Activated T-helper 1 cell treated with anti-CD3 and anti-CD28 coated beads, Interleukin-12 subunit alpha, Interleukin-12 subunit beta, Interleukin-2, Interleukin-4 antibody, amounts not matched to agents 30 ng/mL and 10 ng/mL and 1 ng/mL, durations not matched to agents 14 hours and 24 hours and 36 hours (primary cell): ENCODE measurements at regions not wholly inside any gene's neighbourhood (a gene's known extent, or its start where the extent isn't known, plus 50 kb on each side); places are given as distances from the start of the nearest gene placed in this dataset.

Source experiments
- DNase-seq: peaks from one replicate; pipeline ENCODE4 v3.0.0; 2021; ENCODE audit warnings: low spot score
- H3K27ac Mint-ChIP-seq: one replicate; pipeline ENCODE4 v1.8.0; 2021; ENCODE audit warnings: mild to moderate bottlenecking, mixed read lengths
- H3K27me3 Mint-ChIP-seq: one replicate; pipeline ENCODE4 v1.8.0; 2022; ENCODE audit warnings: mild to moderate bottlenecking, moderate library complexity, mixed read lengths; ENCODE audit not compliant: insufficient read depth
- H3K36me3 Mint-ChIP-seq: one replicate; pipeline ENCODE4 v1.8.0; 2021; ENCODE audit warnings: low read depth, mixed read lengths
- H3K4me1 Mint-ChIP-seq: one replicate; pipeline ENCODE4 v1.8.0; 2021; ENCODE audit warnings: low read depth, mixed read lengths
- H3K4me3 Mint-ChIP-seq: one replicate; pipeline ENCODE4 v1.8.0; 2021; ENCODE audit warnings: mild to moderate bottlenecking, moderate library complexity, mixed read lengths
- H3K9me3 Mint-ChIP-seq: one replicate; pipeline ENCODE4 v1.8.0; 2021; ENCODE audit warnings: mixed read lengths
- intact Hi-C: fragments of 100-400 bp; cut with micrococcal nuclease; formaldehyde crosslinking; loops from one replicate; pipeline ENCODE4 v1.15.1; 2024

DNA sequence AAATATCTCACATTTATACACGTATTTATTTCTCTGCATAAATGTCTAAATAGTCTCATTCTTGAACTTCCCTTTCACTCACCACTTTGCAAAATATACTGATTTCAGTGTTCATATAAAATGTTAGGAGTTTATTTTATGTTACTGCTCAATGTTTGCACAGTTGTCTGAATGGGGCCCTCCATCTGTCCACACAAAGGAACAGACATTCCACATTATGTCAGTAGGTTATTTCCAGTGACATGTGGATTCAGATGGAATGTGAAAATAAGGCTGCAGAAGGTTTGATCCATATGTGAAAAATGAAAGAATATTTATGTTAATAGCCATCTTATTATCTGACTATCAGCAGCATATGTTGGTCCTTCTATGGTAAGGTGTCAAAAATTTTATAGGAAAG, 994.4 kb upstream of the SEL1L start:
- no peaks in the 10 kb centered on the region for H3K4me1 Mint-ChIP-seq
- H3K27ac Mint-ChIP-seq, result no peak overlapping the region
- H3K27me3 Mint-ChIP-seq, result no peaks in the 10 kb centered on the region
- H3K4me3 Mint-ChIP-seq, result no peak overlapping the region
- H3K36me3 Mint-ChIP-seq, result no peaks in the 10 kb centered on the region
- intact Hi-C loops, result no loop called here
- peaks cover 9% of the 10 kb centered on the region for H3K9me3 Mint-ChIP-seq
- no peak for DNase-seq

DNA sequence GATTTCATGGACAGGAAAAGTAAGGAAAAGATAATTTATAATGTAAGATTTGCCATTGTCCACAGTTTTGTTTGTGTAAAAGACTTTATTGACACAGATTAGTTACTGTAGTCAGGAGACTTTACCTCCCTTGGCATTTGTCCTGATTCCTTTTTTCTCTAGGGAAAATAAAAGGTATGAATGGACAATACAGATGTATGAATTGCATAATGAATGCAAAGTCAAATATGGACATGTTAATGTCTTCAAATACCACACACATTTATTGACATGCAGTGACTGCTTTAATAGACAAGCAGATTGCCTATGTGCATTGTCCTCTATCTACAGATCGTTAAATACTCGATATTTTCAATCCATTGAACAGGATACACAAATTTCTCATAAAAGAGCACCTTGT, 999.7 kb upstream of the SEL1L start:
- H3K4me3 Mint-ChIP-seq, result no peak overlapping the region
- H3K4me1 Mint-ChIP-seq, result no peaks in the 10 kb centered on the region
- H3K9me3 Mint-ChIP-seq, result peaks cover 21% of the 10 kb centered on the region
- H3K36me3 Mint-ChIP-seq, result no peaks in the 10 kb centered on the region
- H3K27me3 Mint-ChIP-seq, result no peaks in the 10 kb centered on the region
- DNase-seq, result no peak
- H3K27ac Mint-ChIP-seq, result no peak overlapping the region
- intact Hi-C loops, result no loop called here

DNA sequence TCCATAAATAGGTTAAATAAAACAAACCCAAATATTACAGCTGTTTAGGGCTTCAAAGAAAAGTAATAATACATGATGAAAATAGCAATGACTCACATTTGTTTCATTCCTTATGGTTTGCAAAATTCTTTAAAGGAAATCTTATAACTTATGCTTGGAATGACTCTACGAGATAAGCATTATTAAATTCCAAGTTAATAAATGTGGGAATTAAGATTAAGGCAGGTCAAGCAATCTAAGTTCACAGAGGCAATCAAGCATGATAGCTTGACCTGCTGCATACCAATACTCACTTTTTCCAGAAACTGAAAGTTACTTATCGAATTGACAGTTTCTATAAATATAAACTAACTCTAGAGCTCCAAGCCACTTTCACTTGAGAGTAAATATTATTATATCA, 1002.9 kb upstream of the SEL1L start:
- no peaks in the 10 kb centered on the region for H3K27me3 Mint-ChIP-seq
- H3K27ac Mint-ChIP-seq, result no peak overlapping the region
- no peak for DNase-seq
- H3K4me1 Mint-ChIP-seq, result no peaks in the 10 kb centered on the region
- H3K4me3 Mint-ChIP-seq, result no peak overlapping the region
- H3K36me3 Mint-ChIP-seq, result no peaks in the 10 kb centered on the region
- intact Hi-C loops, result no loop called here
- peaks cover 24% of the 10 kb centered on the region for H3K9me3 Mint-ChIP-seq

DNA sequence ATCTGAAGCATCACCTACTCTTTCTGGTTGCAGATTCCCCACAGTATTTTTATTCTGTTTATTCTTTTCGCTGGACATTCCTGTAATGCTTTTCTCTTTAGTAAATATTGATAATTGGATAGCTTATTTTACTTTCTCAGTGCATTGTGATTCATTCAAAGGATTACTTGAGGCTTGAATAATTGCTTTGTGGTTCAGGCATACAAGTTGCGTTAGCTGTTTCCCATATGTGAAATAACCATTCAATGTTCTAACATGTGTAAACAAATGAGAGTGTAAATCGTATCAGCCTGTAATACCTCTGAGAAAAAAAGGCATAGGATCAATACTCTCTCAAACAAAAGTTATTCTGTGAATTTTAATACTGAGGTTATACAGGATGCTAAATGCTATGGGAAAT, 1004.2 kb upstream of the SEL1L start:
- H3K27ac Mint-ChIP-seq, result no peak overlapping the region
- H3K4me3 Mint-ChIP-seq, result no peak overlapping the region
- DNase-seq, result no peak
- no peaks in the 10 kb centered on the region for H3K36me3 Mint-ChIP-seq
- peaks cover 19% of the 10 kb centered on the region for H3K9me3 Mint-ChIP-seq
- intact Hi-C loops, result no loop called here
- no peaks in the 10 kb centered on the region for H3K4me1 Mint-ChIP-seq
- H3K27me3 Mint-ChIP-seq, result no peaks in the 10 kb centered on the region

DNA sequence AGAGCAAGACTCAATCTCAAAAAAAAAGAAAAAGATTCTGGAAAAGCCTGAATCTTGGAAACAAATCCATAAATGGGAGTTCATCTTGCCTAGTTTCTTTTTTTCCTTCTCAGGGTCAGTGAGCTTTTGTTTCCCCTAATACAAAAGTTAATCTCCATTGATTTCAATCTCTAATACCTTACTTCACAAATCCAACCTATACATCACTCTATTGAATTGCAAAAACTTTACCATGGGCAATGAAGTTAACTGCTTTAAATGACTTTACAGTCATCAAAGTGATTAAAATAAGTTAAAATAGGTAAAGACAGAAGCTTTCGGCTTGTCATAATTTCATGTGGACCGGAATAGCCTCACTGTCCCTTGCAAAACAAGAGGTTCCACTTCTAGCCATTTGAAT, 1012.7 kb upstream of the SEL1L start:
- Mint-ChIP-seq H3K9me3 (peaks cover 27% of the 10 kb centered on the region), H3K36me3 (no peaks in the 10 kb centered on the region), H3K27me3 (no peaks in the 10 kb centered on the region), H3K4me1 (no peaks in the 10 kb centered on the region), H3K4me3 (no peak overlapping the region), H3K27ac (no peak overlapping the region)
- intact Hi-C loops, result no loop called here
- no peak for DNase-seq

DNA sequence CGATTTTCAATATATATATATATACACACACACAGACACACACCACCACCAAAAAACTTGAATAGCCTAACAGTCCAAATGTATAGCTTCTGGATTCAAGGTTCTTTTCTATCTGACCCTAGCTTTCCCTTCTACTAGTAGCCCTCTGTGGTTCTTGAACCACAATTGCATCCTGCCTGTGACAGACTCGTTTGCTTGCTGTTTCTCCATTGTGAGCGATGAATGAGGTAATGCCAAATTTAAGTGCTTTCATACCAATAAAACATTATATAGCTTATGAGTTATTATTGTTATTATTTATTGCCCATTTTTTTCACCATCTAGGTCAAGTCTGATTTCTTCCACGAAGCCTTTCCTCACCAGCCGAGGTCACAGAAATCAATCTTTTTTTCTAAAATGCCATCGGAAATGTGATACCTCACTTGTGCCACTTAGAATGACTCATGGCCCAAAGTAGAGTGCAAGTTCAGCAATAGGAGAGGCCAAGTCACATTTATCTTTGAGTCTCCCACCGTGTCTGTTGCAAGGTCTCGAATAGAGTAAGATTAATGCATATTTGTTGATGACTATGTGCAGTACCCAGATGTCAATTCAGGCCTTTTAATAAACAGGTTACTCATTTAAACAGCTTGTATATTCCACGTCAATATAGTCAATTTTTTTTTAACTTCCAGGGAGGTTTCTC, 1015.8 kb upstream of the SEL1L start:
- Mint-ChIP-seq H3K9me3 (peaks cover 13% of the 10 kb centered on the region), H3K4me1 (no peaks in the 10 kb centered on the region), H3K27ac (no peak overlapping the region), H3K27me3 (no peaks in the 10 kb centered on the region), H3K4me3 (no peak overlapping the region), H3K36me3 (no peaks in the 10 kb centered on the region)
- intact Hi-C loops, result no loop called here
- no peak for DNase-seq

DNA sequence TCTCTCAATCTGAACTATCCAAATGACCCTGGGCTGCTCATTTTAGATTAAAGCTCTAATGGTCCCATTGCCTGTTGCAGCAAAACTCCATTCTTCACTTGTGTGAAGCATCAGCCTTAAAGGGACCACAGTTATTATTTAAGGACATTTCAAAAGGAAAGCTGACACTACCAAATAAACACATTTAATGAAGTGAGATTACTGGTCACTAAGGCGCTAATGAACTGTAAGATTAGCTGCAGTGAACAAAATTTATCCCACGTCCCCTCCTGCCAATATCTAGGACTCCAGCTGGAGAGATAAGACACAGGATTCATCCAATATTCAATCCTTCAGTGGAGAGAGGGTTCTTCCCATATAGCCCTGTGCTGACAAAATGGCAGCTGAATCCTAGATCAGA, 1029.2 kb upstream of the SEL1L start:
- Mint-ChIP-seq H3K36me3 (no peaks in the 10 kb centered on the region), H3K27me3 (no peaks in the 10 kb centered on the region), H3K9me3 (peaks cover 18% of the 10 kb centered on the region), H3K4me3 (no peak overlapping the region), H3K4me1 (no peaks in the 10 kb centered on the region), H3K27ac (no peak overlapping the region)
- intact Hi-C loops, result no loop called here
- DNase-seq, result no peak

DNA sequence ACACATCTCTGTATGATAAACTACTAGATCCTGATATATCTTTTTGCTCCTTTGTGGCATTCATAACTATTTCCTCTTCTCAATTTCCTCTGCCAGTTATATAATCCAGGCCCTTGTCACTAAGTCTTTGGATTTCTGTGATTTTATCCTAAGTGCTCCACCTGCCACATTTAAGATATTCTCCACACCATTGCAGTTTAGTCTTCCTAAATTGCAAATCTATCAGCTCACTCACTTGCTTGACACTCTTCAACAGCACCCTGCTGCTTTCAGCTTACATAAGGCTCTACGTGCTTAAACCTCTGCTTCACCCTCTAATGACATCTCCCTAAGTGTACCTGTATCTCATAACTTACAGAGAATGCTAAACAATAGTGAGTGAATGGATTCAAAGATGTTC, 1032.2 kb upstream of the SEL1L start:
- Mint-ChIP-seq H3K27me3 (no peaks in the 10 kb centered on the region), H3K4me3 (no peak overlapping the region), H3K36me3 (no peaks in the 10 kb centered on the region), H3K4me1 (no peaks in the 10 kb centered on the region), H3K27ac (no peak overlapping the region), H3K9me3 (peaks cover 26% of the 10 kb centered on the region)
- intact Hi-C loops, result no loop called here
- no peak for DNase-seq

DNA sequence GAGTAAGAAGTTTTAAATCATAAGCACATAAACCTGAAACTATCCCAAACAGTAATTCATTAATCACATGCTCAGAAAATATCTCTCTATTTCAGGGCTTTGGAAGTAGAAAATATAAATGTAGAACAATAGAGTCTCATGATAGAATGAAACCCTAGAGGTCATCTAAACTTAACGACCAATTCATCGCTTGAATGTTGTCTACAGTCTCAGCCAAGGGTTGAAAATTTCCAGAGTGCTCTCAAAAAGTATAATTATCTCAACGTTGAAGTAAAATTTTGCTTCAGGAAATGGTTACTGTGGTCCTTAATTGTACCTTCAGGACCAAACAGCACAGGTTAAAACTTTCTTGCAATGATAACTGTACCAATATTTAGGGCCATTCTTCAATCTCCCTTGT, 1053.6 kb upstream of the SEL1L start:
- no peak overlapping the region for H3K27ac Mint-ChIP-seq
- no peaks in the 10 kb centered on the region for H3K4me1 Mint-ChIP-seq
- no peak for DNase-seq
- no peaks in the 10 kb centered on the region for H3K36me3 Mint-ChIP-seq
- H3K9me3 Mint-ChIP-seq, result peaks cover 25% of the 10 kb centered on the region
- no peak overlapping the region for H3K4me3 Mint-ChIP-seq
- H3K27me3 Mint-ChIP-seq, result no peaks in the 10 kb centered on the region
- intact Hi-C loops, result no loop called here

DNA sequence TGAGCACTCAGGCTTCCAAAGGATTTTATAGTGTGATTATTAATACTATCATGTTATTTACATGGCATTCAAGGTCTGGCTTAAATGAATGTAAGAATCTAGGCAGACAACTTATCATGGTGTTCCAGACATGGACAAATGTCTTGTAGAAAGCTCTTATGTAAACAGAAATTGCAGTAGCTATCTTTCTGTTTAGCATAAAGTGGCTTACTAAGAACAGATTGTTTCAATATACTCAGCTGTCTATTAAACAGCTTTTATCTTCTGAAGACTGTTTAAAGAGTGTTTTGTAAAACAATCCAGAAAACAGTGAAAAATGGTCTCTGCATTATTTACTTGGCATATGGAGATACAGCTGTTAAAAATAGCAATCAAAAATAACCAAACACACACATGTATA, 1061.8 kb upstream of the SEL1L start:
- Mint-ChIP-seq H3K27me3 (no peaks in the 10 kb centered on the region), H3K4me1 (no peaks in the 10 kb centered on the region), H3K36me3 (no peaks in the 10 kb centered on the region), H3K27ac (no peak overlapping the region), H3K9me3 (peaks cover 7% of the 10 kb centered on the region), H3K4me3 (no peak overlapping the region)
- DNase-seq, result no peak
- intact Hi-C loops, result no loop called here

DNA sequence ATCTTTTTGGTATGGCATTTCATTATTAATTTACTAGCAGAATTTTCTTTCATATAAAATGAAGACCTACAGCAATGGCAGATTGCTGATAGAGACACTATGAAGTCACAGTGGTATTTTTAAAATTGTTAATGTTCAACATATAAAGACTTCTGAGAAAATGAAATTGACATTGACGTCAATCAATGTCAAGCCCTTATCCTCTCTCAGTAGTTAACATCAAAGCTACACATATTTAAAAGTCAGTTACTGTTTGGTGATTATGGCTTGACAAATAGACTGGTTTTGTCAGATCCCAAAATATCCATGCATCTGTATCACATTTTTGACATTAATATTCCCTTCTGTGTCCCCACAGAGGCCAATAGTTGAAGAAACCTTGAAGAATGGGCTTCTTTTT, 1069.1 kb upstream of the SEL1L start:
- Mint-ChIP-seq H3K36me3 (no peaks in the 10 kb centered on the region), H3K4me3 (no peak overlapping the region), H3K27me3 (no peaks in the 10 kb centered on the region), H3K9me3 (peaks cover 3% of the 10 kb centered on the region), H3K4me1 (no peaks in the 10 kb centered on the region), H3K27ac (no peak overlapping the region)
- intact Hi-C loops, result no loop called here
- DNase-seq, result no peak

DNA sequence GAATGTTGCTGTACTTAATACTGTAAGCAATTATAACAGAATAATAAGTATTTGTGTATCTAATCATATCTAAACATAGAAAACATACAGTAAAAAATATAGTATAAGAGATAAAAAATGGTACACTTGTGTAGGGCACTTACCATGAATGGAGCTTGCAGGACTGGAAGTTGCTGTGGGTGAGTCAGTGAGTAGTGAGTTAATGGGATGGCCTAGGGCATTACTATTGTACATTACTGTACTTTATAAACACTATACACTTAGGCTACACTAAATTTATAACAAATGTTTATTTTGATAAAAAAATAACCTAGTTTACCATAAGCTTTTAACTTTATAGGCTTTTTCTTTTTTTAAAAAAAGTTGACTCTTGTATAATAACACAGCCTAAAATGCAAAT, 1071.2 kb upstream of the SEL1L start:
- no peaks in the 10 kb centered on the region for H3K4me1 Mint-ChIP-seq
- intact Hi-C loops, result no loop called here
- no peak overlapping the region for H3K4me3 Mint-ChIP-seq
- H3K9me3 Mint-ChIP-seq, result peaks cover 3% of the 10 kb centered on the region
- DNase-seq, result no peak
- no peaks in the 10 kb centered on the region for H3K27me3 Mint-ChIP-seq
- no peaks in the 10 kb centered on the region for H3K36me3 Mint-ChIP-seq
- no peak overlapping the region for H3K27ac Mint-ChIP-seq

DNA sequence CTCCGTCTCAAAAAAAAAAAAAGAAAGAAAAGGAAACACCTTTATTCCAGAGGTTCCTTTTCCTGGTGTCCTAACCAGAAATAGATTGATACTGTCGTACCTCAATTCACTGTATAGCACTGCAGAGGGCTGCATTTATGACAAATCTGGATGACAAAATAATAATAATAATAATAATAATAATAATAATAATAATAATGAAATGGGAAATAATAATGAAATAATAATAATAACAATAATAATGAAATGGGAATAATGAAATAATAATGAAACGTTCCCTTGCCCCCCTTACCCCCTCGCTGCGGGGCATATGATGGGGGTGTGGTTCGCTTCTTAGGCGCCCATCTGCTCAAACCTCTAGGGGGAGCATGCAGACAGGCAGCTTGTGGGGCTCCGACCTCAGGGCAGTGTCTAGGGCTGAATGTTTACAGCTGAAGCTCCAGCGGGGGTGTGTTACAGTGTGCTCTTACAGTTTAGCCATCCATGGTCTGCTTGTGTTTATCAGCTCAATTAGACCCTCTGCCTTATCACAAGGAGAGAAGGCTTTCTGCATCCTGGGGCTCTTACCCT, 1088.3 kb upstream of the SEL1L start:
- H3K4me1 Mint-ChIP-seq, result no peaks in the 10 kb centered on the region
- no peak overlapping the region for H3K27ac Mint-ChIP-seq
- intact Hi-C loops, result no loop called here
- no peak overlapping the region for H3K4me3 Mint-ChIP-seq
- peaks cover 19% of the 10 kb centered on the region for H3K9me3 Mint-ChIP-seq
- H3K27me3 Mint-ChIP-seq, result no peaks in the 10 kb centered on the region
- no peaks in the 10 kb centered on the region for H3K36me3 Mint-ChIP-seq
- no peak for DNase-seq
